ENCODE measurements at regions not wholly inside any gene's neighbourhood (a gene's known extent, or its start where the extent isn't known, plus 50 kb on each side); places are given as distances from the start of the nearest gene placed in this dataset.

DNA sequence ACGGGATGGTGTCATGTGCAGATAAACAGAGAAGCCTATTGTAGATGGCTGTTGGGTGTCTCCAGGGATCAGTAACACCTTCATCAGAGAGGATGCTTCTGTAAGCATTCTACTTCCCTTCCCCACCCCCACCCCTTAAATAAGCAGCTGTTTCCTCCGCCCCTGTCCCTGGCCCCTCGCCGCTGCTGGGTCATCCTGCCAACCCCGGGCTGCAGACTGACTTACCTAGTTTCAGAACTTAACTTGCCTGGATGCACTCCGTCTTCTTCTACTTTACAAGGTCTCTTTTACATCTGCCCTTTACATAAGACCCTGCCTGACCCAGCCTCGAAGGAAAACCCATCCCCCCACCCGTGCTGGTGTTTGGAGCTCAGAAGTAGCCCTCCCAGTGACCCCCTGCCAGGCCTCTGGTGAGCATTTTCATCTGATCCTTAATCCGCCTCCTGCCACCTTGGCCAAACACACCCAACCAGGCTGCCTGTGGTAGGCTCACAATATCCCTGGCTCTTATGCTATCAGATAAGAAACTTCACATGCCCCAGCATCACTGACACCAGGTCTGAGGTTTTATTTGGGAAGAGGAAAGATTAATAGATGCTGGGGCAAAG lies 103.0 kb upstream of the HES1 start:
- TF ChIP-seq, protein P1, sequence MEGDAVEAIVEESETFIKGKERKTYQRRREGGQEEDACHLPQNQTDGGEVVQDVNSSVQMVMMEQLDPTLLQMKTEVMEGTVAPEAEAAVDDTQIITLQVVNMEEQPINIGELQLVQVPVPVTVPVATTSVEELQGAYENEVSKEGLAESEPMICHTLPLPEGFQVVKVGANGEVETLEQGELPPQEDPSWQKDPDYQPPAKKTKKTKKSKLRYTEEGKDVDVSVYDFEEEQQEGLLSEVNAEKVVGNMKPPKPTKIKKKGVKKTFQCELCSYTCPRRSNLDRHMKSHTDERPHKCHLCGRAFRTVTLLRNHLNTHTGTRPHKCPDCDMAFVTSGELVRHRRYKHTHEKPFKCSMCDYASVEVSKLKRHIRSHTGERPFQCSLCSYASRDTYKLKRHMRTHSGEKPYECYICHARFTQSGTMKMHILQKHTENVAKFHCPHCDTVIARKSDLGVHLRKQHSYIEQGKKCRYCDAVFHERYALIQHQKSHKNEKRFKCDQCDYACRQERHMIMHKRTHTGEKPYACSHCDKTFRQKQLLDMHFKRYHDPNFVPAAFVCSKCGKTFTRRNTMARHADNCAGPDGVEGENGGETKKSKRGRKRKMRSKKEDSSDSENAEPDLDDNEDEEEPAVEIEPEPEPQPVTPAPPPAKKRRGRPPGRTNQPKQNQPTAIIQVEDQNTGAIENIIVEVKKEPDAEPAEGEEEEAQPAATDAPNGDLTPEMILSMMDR (IDR thresholded peaks at IDR 0.05; ENCODE audit: control extremely low read depth in 1 of 3, insufficient read depth in 1 of 3, low read depth in 1 of 3, low read length in 3 of 3) = no peak
- TF ChIP-seq, protein P2, sequence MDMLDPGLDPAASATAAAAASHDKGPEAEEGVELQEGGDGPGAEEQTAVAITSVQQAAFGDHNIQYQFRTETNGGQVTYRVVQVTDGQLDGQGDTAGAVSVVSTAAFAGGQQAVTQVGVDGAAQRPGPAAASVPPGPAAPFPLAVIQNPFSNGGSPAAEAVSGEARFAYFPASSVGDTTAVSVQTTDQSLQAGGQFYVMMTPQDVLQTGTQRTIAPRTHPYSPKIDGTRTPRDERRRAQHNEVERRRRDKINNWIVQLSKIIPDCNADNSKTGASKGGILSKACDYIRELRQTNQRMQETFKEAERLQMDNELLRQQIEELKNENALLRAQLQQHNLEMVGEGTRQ (IDR thresholded peaks at IDR 0.05; ENCODE audit: low read length) = no peak
- no peak for TF ChIP-seq POLR2AphosphoS5 (IDR thresholded peaks at IDR 0.05; ENCODE audit: low read depth, low read length)
- no peak for TF ChIP-seq KDM5A (IDR thresholded peaks at IDR 0.05; ENCODE audit: low read length)
- no peak for TF ChIP-seq SIN3A (conservative IDR thresholded peaks at IDR 0.05 in 1 of 2, IDR thresholded peaks at IDR 0.05 in 1 of 2; ENCODE audit: low read depth in 1 of 2, low read length in 2 of 2)
- no peak for TF ChIP-seq ZNF274 (IDR thresholded peaks at IDR 0.05; ENCODE audit: borderline replicate concordance, extremely low read depth, low read length)
- TF ChIP-seq TAF1 (IDR thresholded peaks at IDR 0.05; ENCODE audit: low read depth, low read length) = no peak
- no peak for TF ChIP-seq EP300 (IDR thresholded peaks at IDR 0.05; ENCODE audit: borderline replicate concordance in 1 of 2, low read depth in 2 of 2, low read length in 2 of 2)
- TF ChIP-seq GABPA (IDR thresholded peaks at IDR 0.05; ENCODE audit: borderline replicate concordance, insufficient read depth, low read length) = no peak

Data from H1 (cell line).